ENCODE measurements at regions not wholly inside any gene's neighbourhood (a gene's known extent, or its start where the extent isn't known, plus 50 kb on each side); places are given as distances from the start of the nearest gene placed in this dataset.
"Not testable (repeated sequence)": the region's sequence is repeated elsewhere in the genome, so short reads cannot be mapped to it uniquely, and the experiment has no call there.

- Histone ChIP-seq H3K36me3 (ENCODE audit: insufficient read depth) (no peaks in the 10 kb centered on the region), H3K4me1 (ENCODE audit: insufficient read depth) (no peaks in the 10 kb centered on the region), H3K4me3 (ENCODE audit: low read depth, low read length) (no peak overlapping the region), H3K27ac (ENCODE audit: low read depth) (no peak overlapping the region)
- DNase-seq (ENCODE audit: extremely low spot score): no peak
- WGBS: 68% methylated on average over 5 of the region's 5 CpGs
Measured at GRCh38 chr9:26669701-26670670, 222.6 kb downstream of the CAAP1 start.

GRCh38 chr9:26667882-26668281, 224.7 kb downstream of the CAAP1 start:
- no peak for DNase-seq (ENCODE audit: extremely low spot score)
- Histone ChIP-seq H3K27ac (ENCODE audit: low read depth) (no peak overlapping the region), H3K4me1 (ENCODE audit: insufficient read depth) (no peaks in the 10 kb centered on the region), H3K4me3 (ENCODE audit: low read depth, low read length) (no peak overlapping the region), H3K36me3 (ENCODE audit: insufficient read depth) (no peaks in the 10 kb centered on the region)
- WGBS: 80% methylated on average over 1 of the region's 1 CpG

- H3K36me3 ChIP-seq (ENCODE audit: insufficient read depth): no peaks in the 10 kb centered on the region
- no peak for DNase-seq (ENCODE audit: extremely low spot score)
- WGBS: 68% methylated on average over 3 of the region's 3 CpGs
- no peak overlapping the region for H3K27ac ChIP-seq (ENCODE audit: low read depth)
- no peak overlapping the region for H3K4me3 ChIP-seq (ENCODE audit: low read depth, low read length)
- no peaks in the 10 kb centered on the region for H3K4me1 ChIP-seq (ENCODE audit: insufficient read depth)
Measured at GRCh38 chr9:26665666-26666065, 226.9 kb downstream of the CAAP1 start.

GRCh38 chr9:26664087-26664773, 228.4 kb downstream of the CAAP1 start:
- not testable (repeated sequence) for DNase-seq (ENCODE audit: extremely low spot score); H3K36me3 ChIP-seq (ENCODE audit: insufficient read depth); H3K4me3 ChIP-seq (ENCODE audit: low read depth, low read length); H3K4me1 ChIP-seq (ENCODE audit: insufficient read depth); H3K27ac ChIP-seq (ENCODE audit: low read depth)
- 96% methylated on average over 49 of the region's 49 CpGs for WGBS

- H3K4me1 ChIP-seq (ENCODE audit: insufficient read depth): no peaks in the 10 kb centered on the region
- H3K36me3 ChIP-seq (ENCODE audit: insufficient read depth): no peaks in the 10 kb centered on the region
- H3K27ac ChIP-seq (ENCODE audit: low read depth): no peak overlapping the region
- no peak for DNase-seq (ENCODE audit: extremely low spot score)
- 58% methylated on average over 1 of the region's 1 CpG for WGBS
- H3K4me3 ChIP-seq (ENCODE audit: low read depth, low read length): no peak overlapping the region
Measured at GRCh38 chr9:26662476-26662875, 230.1 kb downstream of the CAAP1 start.

GRCh38 chr9:26658476-26658875, 234.1 kb downstream of the CAAP1 start:
- no peaks in the 10 kb centered on the region for H3K4me1 ChIP-seq (ENCODE audit: insufficient read depth)
- no peaks in the 10 kb centered on the region for H3K36me3 ChIP-seq (ENCODE audit: insufficient read depth)
- no peak overlapping the region for H3K4me3 ChIP-seq (ENCODE audit: low read depth, low read length)
- DNase-seq (ENCODE audit: extremely low spot score): no peak
- H3K27ac ChIP-seq (ENCODE audit: low read depth): no peak overlapping the region
- whole genome bisulfite sequencing: 71% methylated on average over 3 of the region's 3 CpGs

- DNase-seq (ENCODE audit: extremely low spot score): no peak
- Histone ChIP-seq H3K4me1 (ENCODE audit: insufficient read depth) (no peaks in the 10 kb centered on the region), H3K27ac (ENCODE audit: low read depth) (no peak overlapping the region), H3K4me3 (ENCODE audit: low read depth, low read length) (no peak overlapping the region), H3K36me3 (ENCODE audit: insufficient read depth) (no peaks in the 10 kb centered on the region)
- 45% methylated on average over 2 of the region's 2 CpGs for WGBS
Measured at GRCh38 chr9:26657958-26658357, 234.6 kb downstream of the CAAP1 start.

- no peak overlapping the region for H3K4me3 ChIP-seq (ENCODE audit: low read depth, low read length)
- H3K36me3 ChIP-seq (ENCODE audit: insufficient read depth): no peaks in the 10 kb centered on the region
- WGBS: 46% methylated on average over 14 of the region's 14 CpGs
- no peaks in the 10 kb centered on the region for H3K4me1 ChIP-seq (ENCODE audit: insufficient read depth)
- no peak for DNase-seq (ENCODE audit: extremely low spot score)
- no peak overlapping the region for H3K27ac ChIP-seq (ENCODE audit: low read depth)
Measured at GRCh38 chr9:26656003-26656870, 236.4 kb downstream of the CAAP1 start.

GRCh38 chr9:26655166-26655565, 237.4 kb downstream of the CAAP1 start:
- no peak for DNase-seq (ENCODE audit: extremely low spot score)
- no peak overlapping the region for H3K4me3 ChIP-seq (ENCODE audit: low read depth, low read length)
- H3K36me3 ChIP-seq (ENCODE audit: insufficient read depth): no peaks in the 10 kb centered on the region
- H3K4me1 ChIP-seq (ENCODE audit: insufficient read depth): no peaks in the 10 kb centered on the region
- no peak overlapping the region for H3K27ac ChIP-seq (ENCODE audit: low read depth)
- 86% methylated on average over 6 of the region's 6 CpGs for WGBS

GRCh38 chr9:26650325-26650724, 242.3 kb downstream of the CAAP1 start:
- H3K27ac ChIP-seq (ENCODE audit: low read depth): no peak overlapping the region
- no peaks in the 10 kb centered on the region for H3K36me3 ChIP-seq (ENCODE audit: insufficient read depth)
- no peak for DNase-seq (ENCODE audit: extremely low spot score)
- H3K4me1 ChIP-seq (ENCODE audit: insufficient read depth): no peaks in the 10 kb centered on the region
- no peak overlapping the region for H3K4me3 ChIP-seq (ENCODE audit: low read depth, low read length)

GRCh38 chr9:26643826-26644225, 248.8 kb downstream of the CAAP1 start:
- H3K4me1 ChIP-seq (ENCODE audit: insufficient read depth): no peaks in the 10 kb centered on the region
- no peak overlapping the region for H3K27ac ChIP-seq (ENCODE audit: low read depth)
- H3K36me3 ChIP-seq (ENCODE audit: insufficient read depth): no peaks in the 10 kb centered on the region
- WGBS: 88% methylated on average over 4 of the region's 4 CpGs
- H3K4me3 ChIP-seq (ENCODE audit: low read depth, low read length): no peak overlapping the region
- DNase-seq (ENCODE audit: extremely low spot score): no peak

- no peak overlapping the region for H3K4me3 ChIP-seq (ENCODE audit: low read depth, low read length)
- no peak for DNase-seq (ENCODE audit: extremely low spot score)
- WGBS: 51% methylated on average over 1 of the region's 1 CpG
- H3K27ac ChIP-seq (ENCODE audit: low read depth): no peak overlapping the region
- no peaks in the 10 kb centered on the region for H3K36me3 ChIP-seq (ENCODE audit: insufficient read depth)
- H3K4me1 ChIP-seq (ENCODE audit: insufficient read depth): no peaks in the 10 kb centered on the region
Measured at GRCh38 chr9:26639761-26640160, 252.8 kb downstream of the CAAP1 start.

- Histone ChIP-seq H3K4me3 (ENCODE audit: low read depth, low read length) (no peak overlapping the region), H3K27ac (ENCODE audit: low read depth) (no peak overlapping the region), H3K4me1 (ENCODE audit: insufficient read depth) (no peaks in the 10 kb centered on the region), H3K36me3 (ENCODE audit: insufficient read depth) (no peaks in the 10 kb centered on the region)
- no peak for DNase-seq (ENCODE audit: extremely low spot score)
- WGBS: 69% methylated on average over 4 of the region's 4 CpGs
Measured at GRCh38 chr9:26637101-26637500, 255.5 kb downstream of the CAAP1 start.
